Smooth muscle cell (in vitro differentiated cells): ENCODE measurements at regions not wholly inside any gene's neighbourhood (a gene's known extent, or its start where the extent isn't known, plus 50 kb on each side); places are given as distances from the start of the nearest gene placed in this dataset.

ENCODE experiments used
- DNase-seq: peaks from one replicate; lab custom pipeline; 2025; ENCODE audit not compliant: unreplicated experiment; lab: John Stamatoyannopoulos, UW
- H2AFZ ChIP-seq: fragments of 200-600 bp; sonication (generic); 2 replicates; pipeline ENCODE4 v1.6.0; 2016; ENCODE audit warnings: antibody characterized with exemption, low read depth, mild to moderate bottlenecking
- H3F3A ChIP-seq: fragments of 200-600 bp; sonication (generic); 2 replicates; pipeline ENCODE4 v1.6.0; 2017; ENCODE audit warnings: antibody characterized with exemption, low read depth
- H3K27ac ChIP-seq: fragments of 200-600 bp; sonication (generic); 2 replicates; pipeline ENCODE4 v1.5.1; 2016; ENCODE audit warnings: low read depth, mild to moderate bottlenecking
- H3K27me3 ChIP-seq: fragments of 200-600 bp; sonication (generic); 2 replicates; pipeline ENCODE4 v1.6.1; 2016; ENCODE audit warnings: low read depth, mild to moderate bottlenecking
- H3K36me3 ChIP-seq: fragments of 200-600 bp; sonication (generic); 2 replicates; pipeline ENCODE4 v1.5.1; 2016; ENCODE audit warnings: low read depth
- H3K4me1 ChIP-seq: fragments of 200-600 bp; sonication (generic); 2 replicates; pipeline ENCODE4 v1.5.1; 2016; ENCODE audit warnings: low read depth
- H3K4me2 ChIP-seq: fragments of 200-600 bp; sonication (generic); 2 replicates; pipeline ENCODE4 v1.6.0; 2016; ENCODE audit warnings: mild to moderate bottlenecking
- H3K4me3 ChIP-seq: fragments of 200-600 bp; sonication (generic); 2 replicates; pipeline ENCODE4 v1.5.1; 2016; ENCODE audit warnings: mild to moderate bottlenecking
- H3K79me2 ChIP-seq: fragments of 200-600 bp; sonication (generic); 2 replicates; pipeline ENCODE4 v1.6.0; 2016; ENCODE audit warnings: low read depth, mild to moderate bottlenecking
- H3K9ac ChIP-seq: fragments of 200-600 bp; sonication (generic); 2 replicates; pipeline ENCODE4 v1.6.0; 2016; ENCODE audit warnings: low read depth
- H3K9me3 ChIP-seq: fragments of 200-600 bp; sonication (generic); replicated peaks from 2 replicates; pipeline ENCODE4 v1.5.1; 2016; ENCODE audit warnings: low read depth
- H4K20me1 ChIP-seq: fragments of 200-600 bp; sonication (generic); 2 replicates; pipeline ENCODE4 v1.6.0; 2016; ENCODE audit warnings: low read depth
- WGBS: methylation state at CpG from one replicate; pipeline ENCODE4 v1.1.7; 2016; ENCODE audit warnings: low lambda C conversion rate; 5-methylcytosine and 5-hydroxymethylcytosine counted together
- TF ChIP-seq, protein P1 (sequence below): fragments of 200-600 bp; sonication (generic); IDR thresholded peaks from 2 replicates; pipeline ENCODE4 v1.5.1; 2017; ENCODE audit warnings: borderline replicate concordance, mild to moderate bottlenecking, antibody characterized with exemption; ENCODE audit not compliant: insufficient read depth, poor library complexity, severe bottlenecking

DNA sequence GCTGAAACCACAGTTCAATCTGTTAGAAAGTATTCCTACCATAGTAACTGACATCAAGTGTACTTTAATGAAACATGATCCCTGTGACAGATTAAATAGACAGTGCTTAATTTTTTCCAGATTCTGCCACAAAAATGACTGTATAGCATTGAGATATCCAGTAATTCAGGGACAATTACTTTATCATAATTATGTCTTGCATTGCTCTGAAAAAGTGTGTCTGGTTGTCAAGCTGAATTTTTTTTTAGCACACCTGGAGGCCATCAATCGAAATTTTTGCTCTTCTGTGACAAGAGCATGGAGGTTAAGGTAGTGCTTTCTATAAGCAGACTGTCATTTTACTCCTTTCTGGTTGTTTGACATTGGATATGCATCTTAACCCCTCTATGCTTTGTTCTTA lies 1083.8 kb upstream of the NRXN1 start:
- H3K4me3 ChIP-seq, result no peak overlapping the region
- H3K4me2 ChIP-seq, result no peak overlapping the region
- H3K4me1 ChIP-seq, result no peaks in the 10 kb centered on the region
- H3K79me2 ChIP-seq, result no peaks in the 10 kb centered on the region
- TF ChIP-seq, protein P1, sequence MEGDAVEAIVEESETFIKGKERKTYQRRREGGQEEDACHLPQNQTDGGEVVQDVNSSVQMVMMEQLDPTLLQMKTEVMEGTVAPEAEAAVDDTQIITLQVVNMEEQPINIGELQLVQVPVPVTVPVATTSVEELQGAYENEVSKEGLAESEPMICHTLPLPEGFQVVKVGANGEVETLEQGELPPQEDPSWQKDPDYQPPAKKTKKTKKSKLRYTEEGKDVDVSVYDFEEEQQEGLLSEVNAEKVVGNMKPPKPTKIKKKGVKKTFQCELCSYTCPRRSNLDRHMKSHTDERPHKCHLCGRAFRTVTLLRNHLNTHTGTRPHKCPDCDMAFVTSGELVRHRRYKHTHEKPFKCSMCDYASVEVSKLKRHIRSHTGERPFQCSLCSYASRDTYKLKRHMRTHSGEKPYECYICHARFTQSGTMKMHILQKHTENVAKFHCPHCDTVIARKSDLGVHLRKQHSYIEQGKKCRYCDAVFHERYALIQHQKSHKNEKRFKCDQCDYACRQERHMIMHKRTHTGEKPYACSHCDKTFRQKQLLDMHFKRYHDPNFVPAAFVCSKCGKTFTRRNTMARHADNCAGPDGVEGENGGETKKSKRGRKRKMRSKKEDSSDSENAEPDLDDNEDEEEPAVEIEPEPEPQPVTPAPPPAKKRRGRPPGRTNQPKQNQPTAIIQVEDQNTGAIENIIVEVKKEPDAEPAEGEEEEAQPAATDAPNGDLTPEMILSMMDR, result no peak
- no peaks in the 10 kb centered on the region for H4K20me1 ChIP-seq
- no peak overlapping the region for H2AFZ ChIP-seq
- H3K27ac ChIP-seq, result no peak overlapping the region
- WGBS, result 85% methylated on average over 1 of the region's 1 CpG
- H3K9me3 ChIP-seq, result no peaks in the 10 kb centered on the region
- H3K9ac ChIP-seq, result no peak overlapping the region
- no peak for DNase-seq
- no peaks in the 10 kb centered on the region for H3K36me3 ChIP-seq
- no peaks in the 10 kb centered on the region for H3K27me3 ChIP-seq
- H3F3A ChIP-seq, result no peaks in the 10 kb centered on the region

DNA sequence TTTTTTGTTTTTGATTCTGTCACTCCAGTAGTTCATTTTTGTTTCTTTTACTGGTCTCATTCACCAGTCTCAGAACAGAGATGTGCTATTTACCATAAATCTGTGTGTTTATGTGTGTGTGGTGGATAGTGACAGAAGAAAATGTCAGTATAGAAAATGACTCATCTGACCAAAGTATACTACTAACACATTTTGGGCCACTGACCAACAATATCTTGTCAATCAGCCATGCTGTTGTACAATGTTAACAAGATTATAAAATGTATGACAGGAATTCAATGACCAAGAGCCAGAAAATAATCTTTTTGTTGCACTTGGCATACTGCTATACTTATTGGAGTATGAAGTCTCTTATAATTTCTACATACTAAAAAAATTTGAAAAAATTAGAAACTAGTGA lies 1081.4 kb upstream of the NRXN1 start:
- DNase-seq, result no peak
- Histone ChIP-seq H3K9me3 (no peaks in the 10 kb centered on the region), H3K9ac (no peak overlapping the region), H3K4me2 (no peak overlapping the region), H3K27me3 (no peaks in the 10 kb centered on the region), H3F3A (no peaks in the 10 kb centered on the region), H3K27ac (no peak overlapping the region), H4K20me1 (no peaks in the 10 kb centered on the region), H3K36me3 (no peaks in the 10 kb centered on the region), H2AFZ (no peak overlapping the region), H3K4me1 (no peaks in the 10 kb centered on the region), H3K79me2 (no peaks in the 10 kb centered on the region), H3K4me3 (no peak overlapping the region)
- TF ChIP-seq, protein P1, result no peak

DNA sequence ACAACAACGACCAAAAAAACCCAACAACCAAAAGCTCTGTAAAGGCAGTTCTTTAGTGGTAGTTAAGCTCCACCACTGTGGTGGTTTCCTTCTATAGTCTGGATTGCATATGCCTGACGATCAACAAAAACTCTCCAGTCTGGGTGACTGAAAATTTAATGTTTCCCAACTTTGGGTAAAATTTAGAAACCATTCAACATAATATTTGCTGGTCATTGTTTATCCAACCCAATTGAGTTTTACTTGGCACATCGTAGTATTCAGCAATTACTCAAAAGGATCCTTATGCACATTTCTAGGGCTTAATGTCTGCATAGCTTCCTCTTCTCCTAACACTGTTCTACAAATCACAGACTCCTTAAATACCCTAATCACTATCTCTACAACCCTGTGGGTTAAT lies 1080.2 kb upstream of the NRXN1 start:
- Histone ChIP-seq H3K27me3 (no peaks in the 10 kb centered on the region), H3F3A (no peaks in the 10 kb centered on the region), H4K20me1 (no peaks in the 10 kb centered on the region), H3K9me3 (no peaks in the 10 kb centered on the region), H3K9ac (no peak overlapping the region), H3K36me3 (no peaks in the 10 kb centered on the region), H3K4me2 (no peak overlapping the region), H3K4me3 (no peak overlapping the region), H2AFZ (no peak overlapping the region), H3K79me2 (no peaks in the 10 kb centered on the region), H3K27ac (no peak overlapping the region), H3K4me1 (no peaks in the 10 kb centered on the region)
- DNase-seq, result no peak
- TF ChIP-seq, protein P1, result no peak
- 87% methylated on average over 3 of the region's 3 CpGs for WGBS

DNA sequence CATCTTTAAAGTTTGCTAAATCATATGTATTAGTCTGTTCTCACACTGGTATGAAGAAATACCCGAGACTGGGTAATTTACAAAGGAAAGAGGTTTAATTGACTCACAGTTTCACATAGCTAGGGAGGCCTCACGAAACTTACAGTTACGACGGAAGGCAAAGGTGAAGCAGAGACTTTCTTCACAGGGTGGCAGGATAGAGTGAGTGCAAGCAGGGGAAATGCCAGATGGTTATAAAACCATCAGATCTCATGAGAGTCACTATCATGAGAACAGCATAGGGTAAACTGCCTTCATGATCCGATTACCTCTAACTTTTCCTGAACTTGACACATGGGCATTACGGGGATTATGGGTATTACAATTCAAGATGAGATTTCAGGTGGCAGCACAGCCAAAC lies 1075.2 kb upstream of the NRXN1 start:
- Histone ChIP-seq H3K4me1 (no peaks in the 10 kb centered on the region), H2AFZ (no peak overlapping the region), H3K9ac (no peak overlapping the region), H3K4me3 (no peak overlapping the region), H3K4me2 (no peak overlapping the region), H3K27ac (no peak overlapping the region), H3K9me3 (no peaks in the 10 kb centered on the region), H3K27me3 (no peaks in the 10 kb centered on the region), H3K36me3 (no peaks in the 10 kb centered on the region), H3F3A (no peaks in the 10 kb centered on the region), H3K79me2 (no peaks in the 10 kb centered on the region), H4K20me1 (no peaks in the 10 kb centered on the region)
- TF ChIP-seq, protein P1, result no peak
- 80% methylated on average over 6 of the region's 6 CpGs for WGBS
- DNase-seq, result no peak
